WERI-Rb-1 (cell line): ENCODE measurements at regions not wholly inside any gene's neighbourhood (a gene's known extent, or its start where the extent isn't known, plus 50 kb on each side); places are given as distances from the start of the nearest gene placed in this dataset.

Experiments used
- DNase-seq: peaks from one replicate; pipeline ENCODE4 v3.0.0-alpha.2; 2020
- H3K27ac ChIP-seq: fragments of 250-450 bp; sonication (Bioruptor Pico); 2 replicates; pipeline ENCODE4 v1.5.1; 2020; ENCODE audit warnings: mild to moderate bottlenecking, moderate library complexity
- H3K27me3 ChIP-seq: fragments of 250-450 bp; sonication (Bioruptor Pico); 2 replicates; pipeline ENCODE4 v1.5.1; 2021; ENCODE audit warnings: mild to moderate bottlenecking, low read depth, moderate library complexity; ENCODE audit not compliant: insufficient read depth, severe bottlenecking
- H3K36me3 ChIP-seq: fragments of 250-450 bp; sonication (Bioruptor Pico); 2 replicates; pipeline ENCODE4 v1.5.1; 2020; ENCODE audit warnings: mild to moderate bottlenecking, moderate library complexity
- H3K4me3 ChIP-seq: 2 replicates; pipeline ENCODE4 v1.5.1; 2011; ENCODE audit warnings: low read depth, mild to moderate bottlenecking, control low read depth, low read length
- H3K9me3 ChIP-seq: fragments of 250-450 bp; sonication (Bioruptor Pico); 2 replicates; pipeline ENCODE4 v1.5.1; 2021; ENCODE audit warnings: mild to moderate bottlenecking, moderate library complexity; ENCODE audit not compliant: severe bottlenecking
- CTCF ChIP-seq: IDR thresholded peaks from 2 replicates; pipeline ENCODE4 v1.5.1; 2011; ENCODE audit warnings: low read depth, mild to moderate bottlenecking, control low read depth, inconsistent platforms, low read length

- Histone ChIP-seq H3K4me3 (no peak overlapping the region), H3K9me3 (no peaks in the 10 kb centered on the region), H3K36me3 (no peaks in the 10 kb centered on the region), H3K27me3 (peaks cover 12% of the 10 kb centered on the region), H3K27ac (no peak overlapping the region)
- TF ChIP-seq CTCF = no peak
- no peak for DNase-seq
Measured at GRCh38 chrX:109283870-109284269, 198.0 kb downstream of the GUCY2F start.

GRCh38 chrX:109281483-109282275 is 200.2 kb downstream of the GUCY2F start:
- DNase-seq = no peak
- Histone ChIP-seq H3K36me3 (no peaks in the 10 kb centered on the region), H3K9me3 (no peaks in the 10 kb centered on the region), H3K27me3 (peaks cover 12% of the 10 kb centered on the region), H3K4me3 (no peak overlapping the region), H3K27ac (no peak overlapping the region)
- no peak for TF ChIP-seq CTCF

GRCh38 chrX:109274806-109275205 is 207.1 kb downstream of the GUCY2F start:
- Histone ChIP-seq H3K4me3 (no peak overlapping the region), H3K36me3 (no peaks in the 10 kb centered on the region), H3K27ac (no peak overlapping the region), H3K9me3 (no peaks in the 10 kb centered on the region), H3K27me3 (peaks cover 4% of the 10 kb centered on the region)
- no peak for DNase-seq
- no peak for TF ChIP-seq CTCF

GRCh38 chrX:109270580-109271484 is 211.1 kb downstream of the GUCY2F start:
- no peak overlapping the region for H3K27ac ChIP-seq
- no peak for DNase-seq

GRCh38 chrX:109268340-109268739 is 213.5 kb downstream of the GUCY2F start:
- Histone ChIP-seq H3K27me3 (peaks cover 4% of the 10 kb centered on the region), H3K9me3 (no peaks in the 10 kb centered on the region), H3K36me3 (no peaks in the 10 kb centered on the region), H3K27ac (no peak overlapping the region), H3K4me3 (no peak overlapping the region)
- TF ChIP-seq CTCF = no peak
- no peak for DNase-seq

More at GRCh38 chrX:109270580-109271484, 211.1 kb downstream of the GUCY2F start:
- H3K27me3 ChIP-seq = peaks cover 4% of the 10 kb centered on the region
- TF ChIP-seq CTCF = no peak
- H3K36me3 ChIP-seq = no peaks in the 10 kb centered on the region
- H3K9me3 ChIP-seq = no peaks in the 10 kb centered on the region
- H3K4me3 ChIP-seq = no peak overlapping the region
